GM12878 (cell line): ENCODE measurements at regions not wholly inside any gene's neighbourhood (a gene's known extent, or its start where the extent isn't known, plus 50 kb on each side); places are given as distances from the start of the nearest gene placed in this dataset.

Source experiments
- CTCF ChIP-seq, 3 experiments: IDR thresholded peaks in 2 of 3; conservative IDR thresholded peaks in 1 of 3; 2 replicates each; pipeline ENCODE4 v1.5.1; 2011; ENCODE audit warnings: low read depth in 3 of 3, low read length in 3 of 3, mild to moderate bottlenecking in 3 of 3, control low read depth in 2 of 3, moderate library complexity in 2 of 3, inconsistent platforms in 1 of 3, mixed read lengths in 1 of 3; ENCODE audit not compliant: control insufficient read depth in 2 of 3, insufficient read depth in 1 of 3; ENCODE audit errors: extremely low read depth in 1 of 3
- E2F4 ChIP-seq: IDR thresholded peaks from 2 replicates; pipeline ENCODE4 v1.6.1; 2012; ENCODE audit warnings: low read depth, low read length, improper control_type of control experiment
- FOXM1 ChIP-seq: IDR thresholded peaks from 2 replicates; pipeline ENCODE4 v1.6.1; 2012; ENCODE audit warnings: low read depth, mild to moderate bottlenecking, inconsistent platforms, low read length, moderate library complexity
- MTA2 ChIP-seq: fragments of 450-650 bp; IDR thresholded peaks from 2 replicates; pipeline ENCODE4 v1.6.1; 2016; ENCODE audit warnings: low read depth, mild to moderate bottlenecking, moderate library complexity
- POLR2A ChIP-seq: IDR thresholded peaks from 2 replicates; pipeline ENCODE4 v1.6.1; 2011; ENCODE audit warnings: low read depth, mild to moderate bottlenecking, low read length
- POLR2AphosphoS2 ChIP-seq: IDR thresholded peaks from 2 replicates; pipeline ENCODE4 v1.6.1; 2011; ENCODE audit warnings: low read depth, mild to moderate bottlenecking, low read length, improper control_type of control experiment, moderate library complexity
- SIN3A ChIP-seq: IDR thresholded peaks from 2 replicates; pipeline ENCODE4 v1.6.1; 2012; ENCODE audit warnings: low read depth, low read length, improper control_type of control experiment
- USF1 ChIP-seq: IDR thresholded peaks from 2 replicates; pipeline ENCODE4 v1.6.1; 2011; ENCODE audit warnings: borderline replicate concordance, low read depth, mild to moderate bottlenecking, moderate library complexity, mixed read lengths, low read length; ENCODE audit not compliant: insufficient read depth; ENCODE audit errors: extremely low read length
- ZNF24 ChIP-seq: fragments of 450-650 bp; IDR thresholded peaks from 2 replicates; pipeline ENCODE4 v1.6.1; 2017; ENCODE audit warnings: antibody characterized with exemption, mild to moderate bottlenecking
- ZNF274 ChIP-seq: IDR thresholded peaks from one replicate; pipeline ENCODE4 v1.8.0; 2011; ENCODE audit not compliant: insufficient read length, insufficient read depth

GRCh38 chr19:31039151-31039550, 310.1 kb downstream of the TSHZ3 start:
- no peak for TF ChIP-seq CTCF (IDR thresholded peaks at IDR 0.05 in 2 of 3, conservative IDR thresholded peaks at IDR 0.05 in 1 of 3; ENCODE audit: control insufficient read depth in 2 of 3, extremely low read depth in 1 of 3, insufficient read depth in 1 of 3, low read depth in 3 of 3, low read length in 3 of 3)
- TF ChIP-seq POLR2A = no peak
- TF ChIP-seq POLR2AphosphoS2 = no peak
- no peak for TF ChIP-seq MTA2
- TF ChIP-seq FOXM1 = no peak
- TF ChIP-seq SIN3A = no peak
- no peak for TF ChIP-seq ZNF274
- no peak for TF ChIP-seq E2F4
- TF ChIP-seq ZNF24 = no peak
- no peak for TF ChIP-seq USF1
